GM18498 (cell line): ENCODE measurements at regions not wholly inside any gene's neighbourhood (a gene's known extent, or its start where the extent isn't known, plus 50 kb on each side); places are given as distances from the start of the nearest gene placed in this dataset.
"Not testable (repeated sequence)": the region's sequence is repeated elsewhere in the genome, so short reads cannot be mapped to it uniquely, and the experiment has no call there.

Experiments used
- ATAC-seq: cut with Tn5 transposase; IDR thresholded peaks from one replicate; pipeline ENCODE4 v1.9.1; 2021; ENCODE audit warnings: mild to moderate bottlenecking, moderate library complexity; ENCODE audit not compliant: unreplicated experiment

GRCh38 chr18:51248685-51249084, 51.2 kb upstream of the MEX3C start:
- ATAC-seq = no peak

- ATAC-seq = no peak
Observed at GRCh38 chr18:51250006-51250405, 52.5 kb upstream of the MEX3C start.

GRCh38 chr18:51250458-51251024, 53.1 kb upstream of the MEX3C start:
- ATAC-seq = no peak

GRCh38 chr18:51251625-51252024, 54.1 kb upstream of the MEX3C start:
- peak; percentile 100 for ATAC-seq

- ATAC-seq = no peak
Observed at GRCh38 chr18:51253476-51253875, 56.0 kb upstream of the MEX3C start.

- ATAC-seq = no peak
Observed at GRCh38 chr18:51255693-51256092, 58.2 kb upstream of the MEX3C start.

GRCh38 chr18:51257150-51257549, 59.7 kb upstream of the MEX3C start:
- ATAC-seq = no peak

GRCh38 chr18:51260118-51260517, 62.6 kb upstream of the MEX3C start:
- no peak for ATAC-seq

GRCh38 chr18:51266077-51266476, 68.6 kb upstream of the MEX3C start:
- ATAC-seq = not testable (repeated sequence)

- ATAC-seq = no peak
Observed at GRCh38 chr18:51266773-51267172, 69.3 kb upstream of the MEX3C start.

- ATAC-seq = no peak
Observed at GRCh38 chr18:51273437-51273836, 76.0 kb upstream of the MEX3C start.

GRCh38 chr18:51275712-51276476, 78.4 kb upstream of the MEX3C start:
- ATAC-seq = no peak

- no peak for ATAC-seq
Observed at GRCh38 chr18:51278045-51278649, 80.7 kb upstream of the MEX3C start.

- ATAC-seq = peak; percentile 74
Observed at GRCh38 chr18:51279367-51279984, 82.0 kb upstream of the MEX3C start.

GRCh38 chr18:51287818-51288508, 90.5 kb upstream of the MEX3C start:
- no peak for ATAC-seq

GRCh38 chr18:51288582-51288981, 91.1 kb upstream of the MEX3C start:
- no peak for ATAC-seq

GRCh38 chr18:51290860-51291259, 93.4 kb upstream of the MEX3C start:
- ATAC-seq = no peak

GRCh38 chr18:51300912-51301311, 103.4 kb upstream of the MEX3C start:
- no peak for ATAC-seq

GRCh38 chr18:51301376-51301775, 103.9 kb upstream of the MEX3C start:
- ATAC-seq = no peak

- ATAC-seq = no peak
Observed at GRCh38 chr18:51316677-51317076, 119.2 kb upstream of the MEX3C start.

GRCh38 chr18:51321696-51322095, 124.2 kb upstream of the MEX3C start:
- ATAC-seq = no peak
